Ectodermal cell (in vitro differentiated cells): ENCODE measurements at regions not wholly inside any gene's neighbourhood (a gene's known extent, or its start where the extent isn't known, plus 50 kb on each side); places are given as distances from the start of the nearest gene placed in this dataset.

ENCODE experiments used
- H3K27ac ChIP-seq: 2 replicates; pipeline ENCODE4 v1.7.0; 2013; ENCODE audit warnings: mild to moderate bottlenecking, low read depth, low read length; ENCODE audit not compliant: insufficient read depth, poor library complexity, severe bottlenecking
- H3K27me3 ChIP-seq: 2 replicates; pipeline ENCODE4 v1.7.0; 2013; ENCODE audit warnings: mild to moderate bottlenecking, low read length; ENCODE audit not compliant: insufficient read depth, control insufficient read depth, poor library complexity, severe bottlenecking
- H3K36me3 ChIP-seq: one replicate; pipeline ENCODE4 v1.7.0; 2013; ENCODE audit warnings: low read length; ENCODE audit not compliant: control insufficient read depth, insufficient read depth
- H3K4me1 ChIP-seq: one replicate; pipeline ENCODE4 v1.7.0; 2013; ENCODE audit warnings: low read length; ENCODE audit not compliant: control insufficient read depth, insufficient read depth
- H3K4me3 ChIP-seq: 2 replicates; pipeline ENCODE4 v1.7.0; 2013; ENCODE audit warnings: low read depth, low read length, control low read depth; ENCODE audit not compliant: insufficient read depth
- H3K9me3 ChIP-seq: 2 replicates; pipeline ENCODE4 v1.7.0; 2013; ENCODE audit warnings: mild to moderate bottlenecking, low read length, moderate library complexity; ENCODE audit not compliant: control insufficient read depth
- WGBS, 2 experiments: methylation state at CpG; one replicate each; pipeline ENCODE4 v1.1.7; 2013; ENCODE audit warnings: missing lambda C conversion rate in 2 of 2; 5-methylcytosine and 5-hydroxymethylcytosine counted together

DNA sequence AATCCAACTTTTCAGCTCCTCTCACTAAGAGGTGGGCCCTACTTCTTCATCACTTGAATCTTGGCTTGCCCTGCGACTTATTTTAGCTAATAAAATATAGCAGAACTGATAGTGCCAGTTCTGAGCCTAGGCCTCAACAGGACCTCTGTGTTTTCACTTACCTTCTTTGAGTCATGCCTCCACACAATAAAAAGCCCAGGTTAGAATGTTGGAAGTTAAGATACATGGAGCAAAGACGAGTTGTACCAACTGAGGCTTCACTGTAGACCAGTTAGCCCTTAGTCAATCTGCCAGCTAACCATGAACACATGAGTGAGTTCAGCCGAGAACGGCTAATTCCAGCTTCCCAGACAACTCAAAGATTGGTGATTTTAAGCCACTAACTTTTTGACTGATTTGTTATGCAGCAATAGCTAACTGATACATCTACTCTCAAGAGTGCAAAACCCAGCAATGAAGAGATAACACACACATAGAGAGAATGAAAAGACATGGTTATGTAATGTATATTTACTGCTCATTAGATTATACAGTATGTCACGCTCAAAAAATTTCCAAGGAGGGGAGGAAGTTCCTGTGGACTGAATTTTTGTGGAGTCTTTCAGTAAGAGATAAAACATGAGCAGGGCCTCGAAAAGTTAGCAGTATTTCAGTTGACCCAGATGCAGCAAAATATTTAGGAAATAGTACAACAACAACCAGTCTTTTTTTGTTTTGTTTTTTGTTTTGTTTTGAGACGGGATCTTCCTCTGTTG lies 181.1 kb downstream of the MYCN start:
- H3K27ac ChIP-seq, result no peak overlapping the region
- H3K27me3 ChIP-seq, result no peaks in the 10 kb centered on the region
- no peaks in the 10 kb centered on the region for H3K36me3 ChIP-seq
- H3K9me3 ChIP-seq, result no peaks in the 10 kb centered on the region
- peaks cover 6% of the 10 kb centered on the region for H3K4me1 ChIP-seq
- 93 to 96% methylated on average over 7 of the region's 7 CpGs for WGBS, 2 experiments
- H3K4me3 ChIP-seq, result no peak overlapping the region

- Histone ChIP-seq H3K27ac (no peak overlapping the region), H3K36me3 (no peaks in the 10 kb centered on the region), H3K4me3 (no peak overlapping the region), H3K27me3 (no peaks in the 10 kb centered on the region), H3K4me1 (peaks cover 7% of the 10 kb centered on the region), H3K9me3 (no peaks in the 10 kb centered on the region)
Measured at GRCh38 chr2:16120591-16121180, 180.3 kb downstream of the MYCN start.

DNA sequence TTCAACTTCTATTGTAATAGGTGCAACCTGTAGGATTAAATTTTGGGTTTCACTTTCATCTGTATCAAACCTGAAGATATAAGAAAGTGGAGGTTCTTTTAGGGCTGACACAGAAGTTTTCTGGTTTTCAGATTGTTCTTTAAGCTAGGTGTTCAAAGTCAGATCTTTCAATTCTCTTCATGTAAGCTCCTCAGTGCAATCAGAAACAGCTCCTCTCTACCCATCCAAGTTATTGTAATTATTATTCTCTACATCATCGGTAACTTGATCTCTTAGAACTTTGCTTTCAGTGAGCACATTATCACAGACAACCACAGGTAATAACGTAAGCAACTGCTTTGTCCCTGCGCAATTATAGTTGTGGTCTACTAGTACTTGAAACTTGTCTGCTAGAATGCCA lies 179.4 kb downstream of the MYCN start:
- H3K4me3 ChIP-seq, result no peak overlapping the region
- WGBS, 2 experiments, result 97 to 100% methylated on average over 2 to 3 of the region's 3 CpGs

GRCh38 chr2:16118611-16119590 lies 178.6 kb downstream of the MYCN start:
- Histone ChIP-seq H3K36me3 (no peaks in the 10 kb centered on the region), H3K4me3 (no peak overlapping the region), H3K4me1 (peaks cover 18% of the 10 kb centered on the region), H3K9me3 (no peaks in the 10 kb centered on the region), H3K27me3 (no peaks in the 10 kb centered on the region), H3K27ac (no peak overlapping the region)
- WGBS, 2 experiments, result 88 to 93% methylated on average over 5 of the region's 5 CpGs

More for the DNA sequence above, 179.4 kb downstream of the MYCN start:
- Histone ChIP-seq H3K9me3 (no peaks in the 10 kb centered on the region), H3K36me3 (no peaks in the 10 kb centered on the region), H3K27me3 (no peaks in the 10 kb centered on the region), H3K4me1 (peaks cover 16% of the 10 kb centered on the region), H3K27ac (no peak overlapping the region)

- Histone ChIP-seq H3K4me3 (no peak overlapping the region), H3K36me3 (no peaks in the 10 kb centered on the region), H3K9me3 (no peaks in the 10 kb centered on the region), H3K27me3 (no peaks in the 10 kb centered on the region), H3K27ac (no peak overlapping the region), H3K4me1 (peaks cover 18% of the 10 kb centered on the region)
- 93 to 94% methylated on average over 6 of the region's 9 CpGs for WGBS, 2 experiments
Measured at GRCh38 chr2:16117791-16118610, 177.7 kb downstream of the MYCN start.

DNA sequence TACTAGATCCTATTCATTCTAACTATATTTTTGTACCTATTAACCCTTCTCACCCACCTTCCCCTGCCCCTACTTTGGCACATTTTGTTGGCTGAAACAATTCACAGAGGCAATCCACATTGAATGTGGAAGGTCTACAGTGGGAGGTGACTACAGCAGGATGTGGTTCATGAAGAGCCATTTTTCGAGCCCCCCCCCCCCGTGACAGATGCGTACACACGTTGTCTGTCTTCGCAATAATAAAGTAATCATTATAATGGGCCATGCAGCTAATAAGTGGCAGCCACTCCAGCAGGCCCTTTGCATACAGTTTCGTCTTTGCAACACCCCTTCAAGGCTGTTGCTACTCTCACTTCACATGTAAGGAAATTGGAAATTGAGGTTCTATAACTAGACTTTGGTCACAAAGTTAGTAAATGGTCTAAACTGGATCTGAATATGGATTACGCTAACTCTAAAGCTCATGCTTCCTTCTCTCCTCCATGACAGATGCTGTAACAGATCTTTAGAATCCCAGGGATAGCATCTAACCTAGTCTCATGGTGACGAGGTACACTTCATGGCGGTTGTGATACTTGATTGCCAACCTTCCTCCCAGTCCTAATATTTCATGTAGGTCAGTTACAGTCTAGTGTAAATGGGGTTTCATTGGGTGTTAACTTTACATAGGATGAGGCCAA lies 176.8 kb downstream of the MYCN start:
- Histone ChIP-seq H3K27ac (no peak overlapping the region), H3K9me3 (no peaks in the 10 kb centered on the region), H3K27me3 (no peaks in the 10 kb centered on the region), H3K4me1 (peaks cover 18% of the 10 kb centered on the region), H3K36me3 (no peaks in the 10 kb centered on the region), H3K4me3 (no peak overlapping the region)
- WGBS, 2 experiments, result 91 to 94% methylated on average over 9 of the region's 9 CpGs

GRCh38 chr2:16115881-16116830 lies 175.8 kb downstream of the MYCN start:
- H3K27me3 ChIP-seq, result no peaks in the 10 kb centered on the region
- no peaks in the 10 kb centered on the region for H3K9me3 ChIP-seq
- H3K4me1 ChIP-seq, result peaks cover 18% of the 10 kb centered on the region
- no peak overlapping the region for H3K27ac ChIP-seq
- WGBS, 2 experiments, result 77 to 79% methylated on average over 7 of the region's 7 CpGs
- H3K4me3 ChIP-seq, result no peak overlapping the region
- no peaks in the 10 kb centered on the region for H3K36me3 ChIP-seq

DNA sequence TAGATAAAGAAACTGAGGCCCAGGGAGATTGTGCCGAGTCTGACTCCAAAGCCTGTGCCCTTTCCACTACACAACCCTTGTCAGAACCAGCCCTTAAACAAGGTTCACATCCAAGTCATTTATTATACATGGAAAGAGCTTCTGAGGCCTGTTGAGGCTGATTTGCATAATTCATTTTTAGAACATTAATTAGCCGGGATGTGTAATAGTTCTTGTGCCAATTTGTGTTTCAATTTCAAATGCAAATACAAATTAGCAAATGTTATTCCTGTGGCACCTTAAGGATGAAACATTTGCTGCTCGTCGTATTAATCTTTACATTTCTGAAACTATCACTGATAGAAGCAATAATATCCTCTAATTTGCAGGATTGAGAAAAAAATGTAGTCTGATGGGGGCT lies 174.9 kb downstream of the MYCN start:
- Histone ChIP-seq H3K9me3 (no peaks in the 10 kb centered on the region), H3K27me3 (no peaks in the 10 kb centered on the region), H3K4me3 (no peak overlapping the region), H3K27ac (no peak overlapping the region), H3K36me3 (no peaks in the 10 kb centered on the region), H3K4me1 (peaks cover 18% of the 10 kb centered on the region)
- WGBS, 2 experiments, result 93 to 94% methylated on average over 1 to 4 of the region's 4 CpGs
